ENCODE measurements at regions not wholly inside any gene's neighbourhood (a gene's known extent, or its start where the extent isn't known, plus 50 kb on each side); places are given as distances from the start of the nearest gene placed in this dataset.
A peak's percentile ranks its signal among the peaks of the same experiment; 100 is the strongest.

- DNase-seq (ENCODE audit: extremely low read depth in 1 of 4, low spot score in 3 of 4) (no peak), FAIRE-seq (no peak), ATAC-seq (no peak)
- H3K9ac ChIP-seq (ENCODE audit: insufficient read depth in 1 of 2, low read depth in 2 of 2, low read length in 2 of 2) = 0 out of 4 replicates have a peak overlapping the region, but pooled peaks of 1 of the 2 experiments have one; percentile 6
- no peak overlapping the region for H2AFZ ChIP-seq (ENCODE audit: low read depth, low read length)
- WGBS (ENCODE audit: insufficient coverage, low coverage, missing lambda C conversion rate) = 61% methylated on average over 5 of the region's 5 CpGs
- H3K79me2 ChIP-seq (ENCODE audit: control insufficient read depth, insufficient read depth, low read length) = no peaks in the 10 kb centered on the region
- intact Hi-C loops (cut with micrococcal nuclease) (loop anchor here (1.0 kb wide), 1 partner anchor 241 kb away; no protein-coding TSS in a partner anchor), in situ Hi-C loops (cut with MboI) (loop anchor here (5.0 kb wide), 1 partner anchor 245 kb away; no protein-coding TSS in a partner anchor)
- ChIA-PET CTCF (ENCODE audit: low intra/inter-chr PET ratio) (interaction anchor here (3.4 kb wide), 1 partner anchor 242 kb away, joined by 19 read pairs; no protein-coding TSS in a partner anchor), POLR2A (interaction anchor here (0.6 kb wide), 1 partner anchor 143 kb away, joined by 4 read pairs; no protein-coding TSS in a partner anchor)
- no peak overlapping the region for H3K4me3 ChIP-seq
- BruUV-seq (replicated peaks) = no TSS peak
- H3K27ac ChIP-seq (ENCODE audit: extremely low read depth, low read depth, low read length) = no peak overlapping the region
- H4K20me1 ChIP-seq (replicated peaks; ENCODE audit: control insufficient read depth, insufficient read depth, low read length) = no peaks in the 10 kb centered on the region
- H3K36me3 ChIP-seq (ENCODE audit: control insufficient read depth, insufficient read depth, low read length) = no peaks in the 10 kb centered on the region
- H3K4me2 ChIP-seq (ENCODE audit: insufficient read depth, low read length) = no peak overlapping the region
- H3K9me3 ChIP-seq (replicated peaks; ENCODE audit: control insufficient read depth, insufficient read depth, low read depth, low read length) = no peaks in the 10 kb centered on the region
- H3K27me3 ChIP-seq (ENCODE audit: control insufficient read depth in 2 of 2, insufficient read depth in 2 of 2, low read length in 2 of 2) = peaks cover 11 to 51% of the 10 kb centered on the region in 2 experiments
- TF ChIP-seq ZFP36 (IDR thresholded peaks at IDR 0.05; ENCODE audit: low read depth, low read length, partially characterized antibody) (peak; percentile 32), U2AF2 (optimal IDR thresholded peaks at IDR 0.05; ENCODE audit: low read depth, low read length) (no peak)
- TF ChIP-seq, protein P1, sequence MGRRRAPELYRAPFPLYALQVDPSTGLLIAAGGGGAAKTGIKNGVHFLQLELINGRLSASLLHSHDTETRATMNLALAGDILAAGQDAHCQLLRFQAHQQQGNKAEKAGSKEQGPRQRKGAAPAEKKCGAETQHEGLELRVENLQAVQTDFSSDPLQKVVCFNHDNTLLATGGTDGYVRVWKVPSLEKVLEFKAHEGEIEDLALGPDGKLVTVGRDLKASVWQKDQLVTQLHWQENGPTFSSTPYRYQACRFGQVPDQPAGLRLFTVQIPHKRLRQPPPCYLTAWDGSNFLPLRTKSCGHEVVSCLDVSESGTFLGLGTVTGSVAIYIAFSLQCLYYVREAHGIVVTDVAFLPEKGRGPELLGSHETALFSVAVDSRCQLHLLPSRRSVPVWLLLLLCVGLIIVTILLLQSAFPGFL (CRISPR knock-in tag; IDR thresholded peaks at IDR 0.05) = 0 out of 2 replicates have a peak, but pooled peaks have one; percentile 12
- no peaks in the 10 kb centered on the region for H3K9me1 ChIP-seq (ENCODE audit: control insufficient read depth, insufficient read depth, low read length)
- peaks cover 12 to 25% of the 10 kb centered on the region in 2 experiments; a peak in 4 of 5 replicates for H3K4me1 ChIP-seq (replicated peaks in 1 of 2; ENCODE audit: control insufficient read depth in 2 of 2, insufficient read depth in 2 of 2, low read length in 2 of 2)
Observed at GRCh38 chr17:77771998-77772397, 186.5 kb upstream of the TNRC6C start.
